AG10803 (cell line): ENCODE measurements at regions not wholly inside any gene's neighbourhood (a gene's known extent, or its start where the extent isn't known, plus 50 kb on each side); places are given as distances from the start of the nearest gene placed in this dataset.
"Not testable (repeated sequence)": the region's sequence is repeated elsewhere in the genome, so short reads cannot be mapped to it uniquely, and the experiment has no call there.

Experiments used
- DNase-seq: peaks from one replicate; pipeline ENCODE4 v3.0.0; 2010; ENCODE audit warnings: low read depth
- H3K4me3 ChIP-seq: 2 replicates; pipeline ENCODE4 v1.5.1; 2011; ENCODE audit warnings: mild to moderate bottlenecking, low read length, control low read depth
- CTCF ChIP-seq: conservative IDR thresholded peaks from 2 replicates; pipeline ENCODE4 v1.5.1; 2011; ENCODE audit warnings: mild to moderate bottlenecking, low read length, control low read depth, inconsistent platforms

GRCh38 chr4:52157071-52157470, 106.0 kb downstream of the SPATA18 start:
- DNase-seq: not testable (repeated sequence)

GRCh38 chr4:52157641-52158316, 106.7 kb downstream of the SPATA18 start:
- no peak overlapping the region for H3K4me3 ChIP-seq
- TF ChIP-seq CTCF: no peak
- DNase-seq: peak; percentile 26

More at GRCh38 chr4:52157071-52157470, 106.0 kb downstream of the SPATA18 start:
- H3K4me3 ChIP-seq: not testable (repeated sequence)

GRCh38 chr4:52160859-52161258, 109.8 kb downstream of the SPATA18 start:
- H3K4me3 ChIP-seq: no peak overlapping the region
- no peak for TF ChIP-seq CTCF
- no peak for DNase-seq

GRCh38 chr4:52164116-52164515, 113.0 kb downstream of the SPATA18 start:
- no peak overlapping the region for H3K4me3 ChIP-seq
- no peak for TF ChIP-seq CTCF
- no peak for DNase-seq

GRCh38 chr4:52172166-52172565, 121.1 kb downstream of the SPATA18 start:
- H3K4me3 ChIP-seq: no peak overlapping the region
- TF ChIP-seq CTCF: peak; percentile 39

GRCh38 chr4:52173470-52174045, 122.5 kb downstream of the SPATA18 start:
- peak; percentile 78 for DNase-seq
- H3K4me3 ChIP-seq: no peak overlapping the region
- no peak for TF ChIP-seq CTCF

More at GRCh38 chr4:52172166-52172565, 121.1 kb downstream of the SPATA18 start:
- peak; percentile 8 for DNase-seq

- TF ChIP-seq CTCF: no peak
- H3K4me3 ChIP-seq: no peak overlapping the region
Observed at GRCh38 chr4:52187603-52188002, 136.5 kb downstream of the SPATA18 start.

More at GRCh38 chr4:52187603-52188002, 136.5 kb downstream of the SPATA18 start:
- DNase-seq: no peak
